SK-N-SH (cell line): ENCODE measurements at regions not wholly inside any gene's neighbourhood (a gene's known extent, or its start where the extent isn't known, plus 50 kb on each side); places are given as distances from the start of the nearest gene placed in this dataset.

Experiments
- CTCF ChIA-PET: fragments of 300-600, 350-600 bp; formaldehyde crosslinking; extraction: SDS; loops from one replicate; lab custom pipeline; 2021; lab: Yijun Ruan, JAX
- POLR2A ChIA-PET: fragments of 350-600 bp; sonication (Branson Sonifier 250); formaldehyde crosslinking; extraction: SDS; loops from one replicate; lab custom pipeline; 2020; ENCODE audit warnings: antibody characterized with exemption, inconsistent platforms; lab: Yijun Ruan, JAX
- DNase-seq: peaks from one replicate; pipeline ENCODE4 v3.0.0; 2012
- H2AFZ ChIP-seq: fragments of 200-600 bp; sonication (generic); 2 replicates; pipeline ENCODE4 v1.8.1; 2016; ENCODE audit warnings: antibody characterized with exemption, mild to moderate bottlenecking, low read depth
- H3F3A ChIP-seq: fragments of 200-600 bp; sonication (generic); replicated peaks from 2 replicates; pipeline ENCODE3; 2016; ENCODE audit warnings: antibody characterized with exemption, mild to moderate bottlenecking; ENCODE audit not compliant: insufficient read depth
- H3K27ac ChIP-seq, 2 experiments: fragments of 200-500 bp in 1 of 2; fragments of 200-600 bp in 1 of 2; sonication (Bioruptor generic) in 1 of 2; sonication (generic), shearing (Covaris generic) in 1 of 2; 2 replicates each; pipeline versions ENCODE4 v1.5.1 to v1.6.1; 2014 to 2016; ENCODE audit warnings: low read depth in 2 of 2, inconsistent platforms in 1 of 2, low read length in 1 of 2, mild to moderate bottlenecking in 1 of 2, mixed read lengths in 1 of 2
- H3K27me3 ChIP-seq: fragments of 200-600 bp; sonication (generic), shearing (Covaris generic); 2 replicates; pipeline ENCODE4 v1.6.1; 2016; ENCODE audit warnings: mixed run types; ENCODE audit not compliant: insufficient read depth
- H3K36me3 ChIP-seq, 2 experiments: fragments of 200-500 bp in 1 of 2; fragments of 200-600 bp in 1 of 2; sonication (Bioruptor generic) in 1 of 2; sonication (generic) in 1 of 2; replicated peaks in 1 of 2; 2 replicates each; pipeline versions ENCODE3 to v1.5.1; 2014 to 2016; ENCODE audit warnings: low read length in 1 of 2, mild to moderate bottlenecking in 1 of 2; ENCODE audit not compliant: insufficient read depth in 2 of 2, control insufficient read depth in 1 of 2
- H3K4me1 ChIP-seq, 2 experiments: fragments of 200-500 bp in 1 of 2; fragments of 200-600 bp in 1 of 2; sonication (Bioruptor generic) in 1 of 2; sonication (generic), shearing (Covaris generic) in 1 of 2; 2 replicates each; pipeline versions ENCODE4 v1.5.1 to v1.6.1; 2014 to 2016; ENCODE audit warnings: low read depth in 1 of 2, low read length in 1 of 2, mixed run types in 1 of 2; ENCODE audit not compliant: insufficient read depth in 2 of 2, control insufficient read depth in 1 of 2
- H3K4me2 ChIP-seq: fragments of 200-600 bp; sonication (generic), shearing (Covaris generic); 2 replicates; pipeline ENCODE4 v1.6.1; 2017; ENCODE audit warnings: mixed run types
- H3K4me3 ChIP-seq, 2 experiments: fragments of 200-500 bp in 1 of 2; fragments of 200-600 bp in 1 of 2; sonication (Bioruptor generic) in 1 of 2; sonication (generic), shearing (Covaris generic) in 1 of 2; 2 replicates each; pipeline versions ENCODE4 v1.5.1 to v1.8.1; 2014 to 2016; ENCODE audit warnings: low read depth in 2 of 2, inconsistent platforms in 1 of 2, low read length in 1 of 2, mild to moderate bottlenecking in 1 of 2, mixed read lengths in 1 of 2, moderate library complexity in 1 of 2
- H3K79me2 ChIP-seq: fragments of 200-600 bp; sonication (generic); 2 replicates; pipeline ENCODE4 v1.8.1; 2017; ENCODE audit warnings: mild to moderate bottlenecking; ENCODE audit not compliant: insufficient read depth
- H3K9ac ChIP-seq: fragments of 200-600 bp; sonication (generic); 2 replicates; pipeline ENCODE4 v1.6.1; 2017; ENCODE audit warnings: mixed run types
- H3K9me2 ChIP-seq: fragments of 200-600 bp; sonication (generic); 2 replicates; pipeline ENCODE4 v1.6.1; 2017; ENCODE audit warnings: mixed run types
- H3K9me3 ChIP-seq: fragments of 200-600 bp; sonication (generic); 2 replicates; pipeline ENCODE4 v1.6.1; 2017; ENCODE audit warnings: mixed run types, mild to moderate bottlenecking, moderate library complexity
- H4K20me1 ChIP-seq: fragments of 200-600 bp; sonication (generic); 2 replicates; pipeline ENCODE4 v1.6.1; 2017; ENCODE audit warnings: mild to moderate bottlenecking, mixed run types; ENCODE audit not compliant: insufficient read depth
- CHD2 ChIP-seq: fragments of 150-350 bp; IDR thresholded peaks from 2 replicates; pipeline ENCODE4 v1.6.1; 2018; ENCODE audit warnings: low read length; ENCODE audit not compliant: partially characterized antibody
- ELF1 ChIP-seq: IDR thresholded peaks from 2 replicates; pipeline ENCODE4 v1.4.0; 2012
- EP300 ChIP-seq, 2 experiments: IDR thresholded peaks; 2 replicates each; pipeline versions ENCODE4 v1.4.0 to v1.6.1; 2012; ENCODE audit warnings: borderline replicate concordance in 1 of 2, low read depth in 1 of 2, low read length in 1 of 2
- FOXJ3 ChIP-seq: sonication (generic); formaldehyde crosslinking; IDR thresholded peaks from 2 replicates; pipeline ENCODE4 v1.5.1; 2020; ENCODE audit warnings: mild to moderate bottlenecking, missing genetic modification reagents
- FOXM1 ChIP-seq: IDR thresholded peaks from 2 replicates; pipeline ENCODE4 v1.4.0; 2012; ENCODE audit warnings: low read depth, mild to moderate bottlenecking
- GABPA ChIP-seq: IDR thresholded peaks from 2 replicates; pipeline ENCODE4 v1.4.0; 2012; ENCODE audit warnings: low read depth, mild to moderate bottlenecking
- MEF2A ChIP-seq: IDR thresholded peaks from 2 replicates; pipeline ENCODE4 v1.4.0; 2012; ENCODE audit warnings: low read depth, borderline replicate concordance
- PBX3 ChIP-seq: IDR thresholded peaks from 2 replicates; pipeline ENCODE4; 2012
- POLR2AphosphoS5 ChIP-seq: IDR thresholded peaks from 2 replicates; pipeline ENCODE4 v1.6.1; 2012; ENCODE audit warnings: low read depth, low read length
- RAD21 ChIP-seq: IDR thresholded peaks from 2 replicates; pipeline ENCODE4 v1.6.1; 2012; ENCODE audit warnings: mild to moderate bottlenecking, low read length
- RCOR1 ChIP-seq: fragments of 150-350 bp; IDR thresholded peaks from 2 replicates; pipeline ENCODE4 v1.6.1; 2017; ENCODE audit warnings: antibody characterized with exemption, low read length
- RFX5 ChIP-seq: IDR thresholded peaks from 2 replicates; pipeline ENCODE4 v1.6.1; 2012; ENCODE audit warnings: mild to moderate bottlenecking, improper control_type of control experiment, low read length
- RXRA ChIP-seq: IDR thresholded peaks from 2 replicates; pipeline ENCODE4 v1.4.0; 2012; ENCODE audit warnings: low read depth, mild to moderate bottlenecking, borderline replicate concordance
- SIN3A ChIP-seq: IDR thresholded peaks from 2 replicates; pipeline ENCODE4 v1.6.1; 2012; ENCODE audit warnings: low read depth, mild to moderate bottlenecking, low read length, moderate library complexity, borderline replicate concordance
- SMC3 ChIP-seq: IDR thresholded peaks from 2 replicates; pipeline ENCODE4 v1.6.1; 2012; ENCODE audit warnings: low read depth, low read length, improper control_type of control experiment
- YY1 ChIP-seq: IDR thresholded peaks from 2 replicates; pipeline ENCODE4 v1.4.0; 2012; ENCODE audit warnings: low read depth, mild to moderate bottlenecking
- WGBS: methylation state at CpG from one replicate; pipeline ENCODE4 v1.1.6; 2017; ENCODE audit warnings: low lambda C conversion rate; 5-methylcytosine and 5-hydroxymethylcytosine counted together

DNA sequence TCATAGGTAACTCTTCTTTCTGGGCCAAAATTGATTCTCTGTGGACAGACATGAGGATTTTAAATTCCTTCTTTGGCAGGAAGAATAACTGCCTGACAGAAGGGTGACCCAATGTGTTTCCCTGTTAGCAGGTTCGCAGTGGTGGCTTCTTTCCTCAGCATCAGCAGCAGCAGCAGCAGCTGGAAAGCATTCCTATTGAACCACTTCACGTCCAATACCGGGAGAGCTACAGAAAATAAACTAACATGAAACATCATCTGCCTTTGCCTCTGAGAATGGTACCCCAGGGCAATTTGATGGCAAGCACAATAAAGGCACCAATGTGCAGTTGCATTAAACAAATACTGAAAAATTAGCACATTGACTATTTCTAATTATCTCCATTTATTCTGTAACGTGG lies 214.5 kb downstream of the TMEM167A start:
- TF ChIP-seq SMC3 (no peak), RFX5 (no peak), EP300 (IDR thresholded peaks at IDR 0.05; ENCODE audit: borderline replicate concordance in 1 of 2, low read depth in 1 of 2, low read length in 1 of 2) (no peak), MEF2A (no peak), RCOR1 (no peak), RXRA (no peak), CHD2 (no peak)

GRCh38 chr5:82862261-82862660 lies 214.9 kb downstream of the TMEM167A start:
- ChIA-PET CTCF (interaction anchor here (1.0 kb wide), 1 partner anchor 611 kb away, joined by 3 read pairs; no protein-coding TSS in a partner anchor), POLR2A (no interaction called here)
- Histone ChIP-seq H2AFZ (no peak overlapping the region), H3K4me1 (peaks cover 0 to 2% of the 10 kb centered on the region in 2 experiments; a peak in 1 of 4 replicates), H3F3A (no peaks in the 10 kb centered on the region), H3K79me2 (no peaks in the 10 kb centered on the region), H3K4me2 (no peak overlapping the region), H3K27ac (no peak overlapping the region), H4K20me1 (no peaks in the 10 kb centered on the region), H3K4me3 (no peak overlapping the region), H3K9me3 (no peaks in the 10 kb centered on the region), H3K36me3 (no peaks in the 10 kb centered on the region), H3K27me3 (no peaks in the 10 kb centered on the region), H3K9ac (no peak overlapping the region), H3K9me2 (no peaks in the 10 kb centered on the region)
- DNase-seq = no peak
- TF ChIP-seq SIN3A (no peak), FOXM1 (no peak), SMC3 (no peak), PBX3 (no peak), POLR2AphosphoS5 (no peak), YY1 (no peak), ELF1 (no peak), RAD21 (no peak), GABPA (no peak), FOXJ3 (CRISPR knock-in tag) (no peak)
- WGBS = 70% methylated on average over 4 of the region's 4 CpGs

More for the DNA sequence above, 214.5 kb downstream of the TMEM167A start:
- Histone ChIP-seq H3K9ac (no peak overlapping the region), H3K4me1 (peaks cover 0 to 2% of the 10 kb centered on the region in 2 experiments; a peak in 1 of 4 replicates), H3K27ac (no peak overlapping the region), H2AFZ (no peak overlapping the region), H3K9me2 (no peaks in the 10 kb centered on the region), H3F3A (no peaks in the 10 kb centered on the region), H3K79me2 (no peaks in the 10 kb centered on the region), H3K27me3 (no peaks in the 10 kb centered on the region), H3K4me3 (no peak overlapping the region), H3K36me3 (no peaks in the 10 kb centered on the region), H3K4me2 (no peak overlapping the region), H4K20me1 (no peaks in the 10 kb centered on the region), H3K9me3 (no peaks in the 10 kb centered on the region)
- ChIA-PET CTCF (no interaction called here), POLR2A (no interaction called here)
- DNase-seq = no peak
- WGBS = 78% methylated on average over 4 of the region's 4 CpGs
